IMR-90 (cell line): ENCODE measurements at regions not wholly inside any gene's neighbourhood (a gene's known extent, or its start where the extent isn't known, plus 50 kb on each side); places are given as distances from the start of the nearest gene placed in this dataset.
A peak's percentile ranks its signal among the peaks of the same experiment; 100 is the strongest.

ENCODE experiments used
- ATAC-seq: fragments of 200-7000 bp; cut with Tn5 transposase; 2 replicates; pipeline ENCODE4 v1.9.1; 2020; ENCODE audit warnings: low read depth, mild to moderate bottlenecking, moderate library complexity
- BruUV-seq: library from RNA; stranded (reverse); fragments of 400-500 nt; replicated peaks from 2 replicates; lab custom pipeline; 2021; lab: Mats Ljungman, UMichigan
- CTCF ChIA-PET: fragments of 300-600 bp; formaldehyde crosslinking; extraction: SDS; loops from one replicate; lab custom pipeline; 2021; ENCODE audit warnings: antibody characterized with exemption; lab: Yijun Ruan, JAX
- POLR2A ChIA-PET: fragments of 300-600 bp; sonication (Branson Sonifier 250); formaldehyde crosslinking; loops from one replicate; lab custom pipeline; 2022; ENCODE audit warnings: antibody characterized with exemption; ENCODE audit not compliant: unreplicated experiment; lab: Charles Lee
- DNase-seq: peaks from one replicate; pipeline ENCODE4 v3.0.0; 2013
- H2AFZ ChIP-seq: replicated peaks from 2 replicates; pipeline ENCODE3; 2013; ENCODE audit warnings: low read length, mild to moderate bottlenecking; ENCODE audit not compliant: poor library complexity
- H2AK5ac ChIP-seq: 2 replicates; pipeline ENCODE4 v1.6.1; 2013; ENCODE audit warnings: low read depth, low read length, inconsistent platforms
- H2AK9ac ChIP-seq: replicated peaks from 2 replicates; pipeline ENCODE3; 2013; ENCODE audit warnings: mild to moderate bottlenecking, low read depth, low read length, moderate library complexity; ENCODE audit not compliant: poor library complexity
- H2BK120ac ChIP-seq: 2 replicates; pipeline ENCODE4 v1.6.1; 2013; ENCODE audit warnings: low read depth, low read length, inconsistent platforms
- H2BK15ac ChIP-seq: 3 replicates; pipeline ENCODE4 v1.6.1; 2013; ENCODE audit warnings: low read depth, low read length, inconsistent platforms
- H2BK20ac ChIP-seq: 2 replicates; pipeline ENCODE4 v1.6.1; 2013; ENCODE audit warnings: low read depth, mild to moderate bottlenecking, inconsistent platforms, low read length, moderate library complexity
- H2BK5ac ChIP-seq: 2 replicates; pipeline ENCODE4 v1.6.1; 2013; ENCODE audit warnings: mild to moderate bottlenecking, low read depth, low read length, inconsistent platforms; ENCODE audit not compliant: poor library complexity, severe bottlenecking
- H3K14ac ChIP-seq: replicated peaks from 2 replicates; pipeline ENCODE4 v1.6.1; 2013; ENCODE audit warnings: low read depth, low read length, inconsistent platforms
- H3K18ac ChIP-seq: 2 replicates; pipeline ENCODE4 v1.6.1; 2013; ENCODE audit warnings: low read depth, low read length, control low read depth
- H3K23ac ChIP-seq: 2 replicates; pipeline ENCODE4 v1.6.1; 2013; ENCODE audit warnings: low read depth, low read length, inconsistent platforms
- H3K27ac ChIP-seq: 2 replicates; pipeline ENCODE4 v1.5.1; 2013; ENCODE audit warnings: mild to moderate bottlenecking, control low read depth, low read length; ENCODE audit not compliant: insufficient read depth
- H3K27me3 ChIP-seq: 2 replicates; pipeline ENCODE4 v1.6.1; 2013; ENCODE audit warnings: low read length; ENCODE audit not compliant: control insufficient read depth, insufficient read depth
- H3K36me3 ChIP-seq: 2 replicates; pipeline ENCODE4 v1.6.1; 2013; ENCODE audit warnings: low read length, mixed read lengths; ENCODE audit not compliant: control insufficient read depth, insufficient read depth
- H3K4ac ChIP-seq: 2 replicates; pipeline ENCODE4 v1.6.1; 2013; ENCODE audit warnings: low read depth, low read length, inconsistent platforms
- H3K4me1 ChIP-seq: 2 replicates; pipeline ENCODE4 v1.6.1; 2013; ENCODE audit warnings: low read length, mixed read lengths; ENCODE audit not compliant: control insufficient read depth, insufficient read depth
- H3K4me2 ChIP-seq: 2 replicates; pipeline ENCODE4 v1.6.1; 2013; ENCODE audit warnings: low read depth, mild to moderate bottlenecking, control low read depth, low read length, moderate library complexity
- H3K4me3 ChIP-seq: 2 replicates; pipeline ENCODE4 v1.5.1; 2013; ENCODE audit warnings: low read depth, mild to moderate bottlenecking, control low read depth, low read length, moderate library complexity; ENCODE audit not compliant: insufficient read depth
- H3K56ac ChIP-seq: 2 replicates; pipeline ENCODE4 v1.6.1; 2013; ENCODE audit warnings: low read length, inconsistent platforms; ENCODE audit not compliant: insufficient read depth; ENCODE audit errors: extremely low read depth
- H3K79me1 ChIP-seq, 2 experiments: 2 replicates each; pipeline ENCODE4 v1.6.1; 2013; ENCODE audit warnings: low read length in 2 of 2, inconsistent platforms in 1 of 2, low read depth in 1 of 2
- H3K9ac ChIP-seq: 2 replicates; pipeline ENCODE4 v1.6.1; 2013; ENCODE audit warnings: low read depth, low read length, control low read depth
- H3K9me1 ChIP-seq: 2 replicates; pipeline ENCODE4 v1.6.1; 2013; ENCODE audit warnings: low read length, inconsistent platforms; ENCODE audit not compliant: insufficient read depth
- H3K9me3 ChIP-seq: 2 replicates; pipeline ENCODE4 v1.6.1; 2013; ENCODE audit warnings: low read length; ENCODE audit not compliant: control insufficient read depth, insufficient read depth
- H4K20me1 ChIP-seq: 2 replicates; pipeline ENCODE4 v1.6.1; 2013; ENCODE audit warnings: low read length, inconsistent platforms; ENCODE audit not compliant: insufficient read depth
- H4K5ac ChIP-seq: 2 replicates; pipeline ENCODE4 v1.6.1; 2013; ENCODE audit warnings: mild to moderate bottlenecking, low read depth, low read length, control low read depth
- H4K8ac ChIP-seq, 2 experiments: 2 replicates each; pipeline ENCODE4 v1.6.1; 2013; ENCODE audit warnings: low read depth in 2 of 2, low read length in 2 of 2, control low read depth in 1 of 2, inconsistent platforms in 1 of 2
- H4K91ac ChIP-seq: 2 replicates; pipeline ENCODE4 v1.6.1; 2013; ENCODE audit warnings: low read depth, low read length, inconsistent platforms; ENCODE audit not compliant: insufficient read depth
- MAFK ChIP-seq: IDR thresholded peaks from 2 replicates; pipeline ENCODE4 v1.6.1; 2012; ENCODE audit warnings: low read depth, low read length, improper control_type of control experiment
- MAZ ChIP-seq: IDR thresholded peaks from 2 replicates; pipeline ENCODE4 v1.6.1; 2012; ENCODE audit warnings: low read depth, mild to moderate bottlenecking, low read length, improper control_type of control experiment, moderate library complexity, borderline replicate concordance
- MXI1 ChIP-seq: IDR thresholded peaks from 2 replicates; pipeline ENCODE4 v1.6.1; 2012; ENCODE audit warnings: low read depth, mild to moderate bottlenecking, low read length, moderate library complexity, borderline replicate concordance
- WGBS, 2 experiments: methylation state at CpG; one replicate each; pipeline versions ENCODE4 v1.1.5 to v1.1.7; 2013; ENCODE audit warnings: missing lambda C conversion rate in 2 of 2; ENCODE audit not compliant: insufficient read length in 1 of 2; ENCODE audit errors: extremely low coverage in 2 of 2; 5-methylcytosine and 5-hydroxymethylcytosine counted together
- dilution Hi-C: fragments of 300-500 bp; cut with HindIII; formaldehyde crosslinking; loops from one replicate; pipeline ENCODE4 v1.14.3; 2018; ENCODE audit warnings: low sequenced_read_pairs; ENCODE audit not compliant: unreplicated experiment
- in situ Hi-C: fragments of 300-500 bp; cut with MboI; formaldehyde crosslinking; loops from 3 replicates; pipeline ENCODE4 v1.14.3; 2019; ENCODE audit warnings: low sequenced_read_pairs, inconsistent platforms, mixed read lengths
- intact Hi-C: fragments of 100-400 bp; cut with micrococcal nuclease; formaldehyde crosslinking; loops from 2 replicates; pipeline ENCODE4 v1.10.0; 2022
- TF ChIP-seq, protein P1 (sequence below): conservative IDR thresholded peaks from 2 replicates; pipeline ENCODE4 v1.5.1; 2012; ENCODE audit warnings: mild to moderate bottlenecking, low read depth, low read length, improper control_type of control experiment

GRCh38 chr4:89539797-89540711, 232.5 kb upstream of the GPRIN3 start:
- no peaks in the 10 kb centered on the region for H4K20me1 ChIP-seq
- peak overlapping the region; percentile 18 for H4K91ac ChIP-seq
- H2BK15ac ChIP-seq: 0 out of 3 replicates have a peak overlapping the region, but pooled peaks have one; percentile 38
- H2AK5ac ChIP-seq: no peak overlapping the region
- ATAC-seq: no peak; the same call in 1 of the 2 replicates
- peak overlapping the region; percentile 75 for H2BK20ac ChIP-seq
- no peak overlapping the region for H3K9ac ChIP-seq
- dilution Hi-C loops: no loop called here
- DNase-seq: peak; percentile 21
- in situ Hi-C loops: no loop called here
- peak overlapping the region; percentile 78 for H2BK5ac ChIP-seq
- ChIA-PET POLR2A (no interaction called here), CTCF (interaction anchor here (1.1 kb wide), 1 partner anchor 18 kb away, joined by 3 read pairs; no protein-coding TSS in a partner anchor)
- no peak overlapping the region for H3K23ac ChIP-seq
- H3K56ac ChIP-seq: peak overlapping the region; percentile 50; the same call in 1 of the 2 replicates
- H2AFZ ChIP-seq: no peak overlapping the region
- H3K4me2 ChIP-seq: peak overlapping the region; percentile 57
- H3K4me3 ChIP-seq: no peak overlapping the region
- no peak overlapping the region for H2AK9ac ChIP-seq
- no peaks in the 10 kb centered on the region for H3K9me3 ChIP-seq
- peak overlapping the region; percentile 68 for H4K5ac ChIP-seq
- H3K18ac ChIP-seq: peak overlapping the region; percentile 85
- no peaks in the 10 kb centered on the region for H3K36me3 ChIP-seq
- H3K27ac ChIP-seq: peak overlapping the region; percentile 54; the same call in 1 of the 2 replicates
- H4K8ac ChIP-seq: no peak overlapping the region; a peak in 1 of 4 replicates
- peaks cover 11% of the 10 kb centered on the region for H3K4me1 ChIP-seq
- TF ChIP-seq MAZ (no peak), MXI1 (no peak), MAFK (no peak)
- TF ChIP-seq, protein P1, sequence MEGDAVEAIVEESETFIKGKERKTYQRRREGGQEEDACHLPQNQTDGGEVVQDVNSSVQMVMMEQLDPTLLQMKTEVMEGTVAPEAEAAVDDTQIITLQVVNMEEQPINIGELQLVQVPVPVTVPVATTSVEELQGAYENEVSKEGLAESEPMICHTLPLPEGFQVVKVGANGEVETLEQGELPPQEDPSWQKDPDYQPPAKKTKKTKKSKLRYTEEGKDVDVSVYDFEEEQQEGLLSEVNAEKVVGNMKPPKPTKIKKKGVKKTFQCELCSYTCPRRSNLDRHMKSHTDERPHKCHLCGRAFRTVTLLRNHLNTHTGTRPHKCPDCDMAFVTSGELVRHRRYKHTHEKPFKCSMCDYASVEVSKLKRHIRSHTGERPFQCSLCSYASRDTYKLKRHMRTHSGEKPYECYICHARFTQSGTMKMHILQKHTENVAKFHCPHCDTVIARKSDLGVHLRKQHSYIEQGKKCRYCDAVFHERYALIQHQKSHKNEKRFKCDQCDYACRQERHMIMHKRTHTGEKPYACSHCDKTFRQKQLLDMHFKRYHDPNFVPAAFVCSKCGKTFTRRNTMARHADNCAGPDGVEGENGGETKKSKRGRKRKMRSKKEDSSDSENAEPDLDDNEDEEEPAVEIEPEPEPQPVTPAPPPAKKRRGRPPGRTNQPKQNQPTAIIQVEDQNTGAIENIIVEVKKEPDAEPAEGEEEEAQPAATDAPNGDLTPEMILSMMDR: no peak
- H3K9me1 ChIP-seq: no peaks in the 10 kb centered on the region
- H3K4ac ChIP-seq: peak overlapping the region; percentile 51
- BruUV-seq: no TSS peak
- H3K14ac ChIP-seq: peak overlapping the region; percentile 39; the same call in 1 of the 2 replicates
- no CpG with 5 or more reads among the region's 2 CpGs for WGBS, 2 experiments
- peak overlapping the region; percentile 24 for H2BK120ac ChIP-seq
- H3K27me3 ChIP-seq: no peaks in the 10 kb centered on the region
- intact Hi-C loops: loop anchor here (1.0 kb wide), 1 partner anchor 48 kb away; no protein-coding TSS in a partner anchor
- H3K79me1 ChIP-seq: no peaks in the 10 kb centered on the region
